ENCODE measurements at regions not wholly inside any gene's neighbourhood (a gene's known extent, or its start where the extent isn't known, plus 50 kb on each side); places are given as distances from the start of the nearest gene placed in this dataset.

DNA sequence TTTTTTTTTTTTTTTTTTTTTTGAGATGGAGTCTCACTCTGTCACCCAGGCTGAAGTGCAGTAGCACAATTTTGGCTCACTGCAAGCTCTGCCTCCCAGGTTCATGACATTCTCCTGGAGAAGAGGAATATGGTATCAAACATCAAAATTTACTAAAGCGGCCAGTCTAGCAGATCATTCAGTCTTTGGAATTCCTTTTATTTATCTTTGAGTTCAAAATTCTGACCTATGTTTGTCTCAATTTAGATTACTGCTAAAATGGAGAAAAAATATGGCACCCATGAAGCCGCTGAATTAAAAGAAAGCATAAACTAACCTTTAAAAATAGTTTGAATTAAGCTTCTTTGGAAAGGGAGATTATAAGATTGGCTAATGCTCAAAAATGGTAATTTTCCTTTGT is 64.5 kb upstream of the EGLN3 start:
- no peak for DNase-seq (ENCODE audit: low read depth)

DNA sequence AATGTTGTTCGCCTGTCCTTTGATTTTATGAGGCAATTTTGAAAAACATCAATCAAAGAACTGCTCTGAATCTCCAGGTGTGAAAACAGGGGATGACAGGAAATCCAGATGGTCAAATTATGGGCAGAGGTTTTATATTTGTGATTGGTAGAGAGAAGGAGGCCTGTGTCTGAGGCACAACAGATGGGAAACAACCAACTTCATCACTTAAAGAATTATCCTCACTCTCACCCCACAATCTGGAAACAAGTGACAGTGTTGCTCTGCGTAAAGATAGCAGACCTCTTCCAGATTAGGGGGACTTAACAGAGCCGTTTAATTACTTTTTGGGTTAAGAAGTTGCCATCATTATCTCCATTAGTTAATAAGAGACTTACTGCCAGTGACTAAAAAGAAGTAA is 64.1 kb upstream of the EGLN3 start:
- no peak for DNase-seq (ENCODE audit: low read depth)

DNA sequence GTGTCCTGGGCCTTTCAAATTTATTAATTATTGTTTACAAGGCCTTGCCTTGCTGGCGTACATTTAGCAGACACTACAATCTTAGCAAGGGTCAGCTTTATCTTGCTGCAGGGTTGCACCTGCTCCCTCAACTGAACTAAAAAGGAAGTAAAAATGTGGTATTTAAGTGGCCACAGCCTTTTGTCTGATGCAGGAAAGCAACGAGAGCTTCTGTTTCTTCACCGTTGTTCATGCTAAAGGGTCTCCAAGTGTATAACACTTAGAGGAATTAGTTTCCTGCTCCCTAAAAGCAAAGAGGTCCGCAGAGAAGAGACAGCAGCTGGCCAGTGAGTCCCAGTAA is 62.8 kb upstream of the EGLN3 start:
- DNase-seq (ENCODE audit: low read depth), result no peak

DNA sequence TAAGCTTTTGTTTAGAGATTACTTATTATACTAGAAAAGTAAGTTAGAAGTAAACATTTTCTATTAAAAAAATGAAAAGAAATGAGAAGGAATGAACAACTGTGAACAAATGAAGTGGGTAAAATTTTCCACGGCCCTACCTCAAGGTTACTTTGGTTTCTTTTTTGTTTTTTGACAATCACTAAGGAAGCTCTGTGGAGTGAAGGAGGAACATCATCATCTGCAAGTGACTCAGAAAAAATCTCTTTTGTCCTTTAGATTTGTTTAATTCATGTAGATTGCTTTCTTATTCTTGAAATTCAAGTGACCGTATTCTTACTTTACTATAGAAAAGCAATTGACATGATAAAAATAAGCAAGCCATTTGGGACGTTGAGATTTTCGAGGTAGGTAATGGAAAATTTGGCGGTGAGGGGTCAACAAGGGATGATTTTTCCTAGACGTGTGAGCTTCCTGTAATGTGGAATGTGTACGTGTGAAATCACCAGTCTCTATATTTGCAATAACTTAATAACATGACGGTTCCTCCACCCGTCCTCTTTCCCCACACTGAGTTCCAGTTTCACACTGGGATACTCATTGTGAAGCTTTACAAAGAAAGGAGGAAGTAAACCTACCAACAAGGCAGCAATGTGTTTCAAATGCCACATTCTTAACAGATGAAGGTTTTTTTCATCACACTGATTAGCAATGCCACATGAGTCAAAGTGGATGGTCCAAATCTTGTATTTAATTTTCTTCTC is 62.3 kb upstream of the EGLN3 start:
- no peak for DNase-seq (ENCODE audit: low read depth)

DNA sequence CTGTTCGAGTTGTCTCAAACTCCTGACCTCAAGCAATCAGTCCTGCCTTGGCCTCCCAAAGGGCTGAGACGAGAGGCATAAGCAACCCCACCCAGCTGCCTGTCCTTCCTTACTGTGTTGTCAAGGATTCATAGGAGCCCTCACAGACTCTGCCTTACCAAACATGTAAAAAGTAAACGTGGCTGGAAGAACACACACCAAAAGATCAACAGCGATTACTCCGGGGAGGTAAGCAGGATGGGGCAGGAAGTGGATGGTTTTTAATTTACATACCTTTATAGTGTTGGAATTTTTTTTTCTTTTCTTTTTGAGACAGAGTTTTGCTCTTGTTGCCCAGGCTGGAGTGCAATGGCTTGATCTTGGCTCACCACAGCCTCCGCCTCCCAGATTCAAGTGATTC is 61.5 kb upstream of the EGLN3 start:
- no peak for DNase-seq (ENCODE audit: low read depth)

DNA sequence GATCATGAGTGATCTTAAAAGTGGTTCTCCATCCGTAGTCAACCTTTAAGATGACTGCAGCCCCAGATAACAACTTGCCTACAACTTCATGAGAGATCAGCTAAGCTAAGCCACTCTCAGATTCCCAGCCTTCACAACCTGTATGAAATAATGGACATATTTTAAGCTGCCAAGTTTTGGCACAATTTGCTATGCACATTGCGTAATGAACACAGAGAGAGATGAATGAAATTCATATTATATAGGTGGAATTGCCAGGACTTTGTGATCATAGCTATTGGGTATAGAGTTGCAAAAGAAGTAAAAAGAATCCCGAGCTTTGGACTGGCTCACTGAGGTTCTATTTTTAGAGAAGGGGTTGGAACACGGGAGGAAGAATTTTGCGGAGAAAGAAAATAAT is 59.1 kb upstream of the EGLN3 start:
- DNase-seq (ENCODE audit: low read depth), result no peak

DNA sequence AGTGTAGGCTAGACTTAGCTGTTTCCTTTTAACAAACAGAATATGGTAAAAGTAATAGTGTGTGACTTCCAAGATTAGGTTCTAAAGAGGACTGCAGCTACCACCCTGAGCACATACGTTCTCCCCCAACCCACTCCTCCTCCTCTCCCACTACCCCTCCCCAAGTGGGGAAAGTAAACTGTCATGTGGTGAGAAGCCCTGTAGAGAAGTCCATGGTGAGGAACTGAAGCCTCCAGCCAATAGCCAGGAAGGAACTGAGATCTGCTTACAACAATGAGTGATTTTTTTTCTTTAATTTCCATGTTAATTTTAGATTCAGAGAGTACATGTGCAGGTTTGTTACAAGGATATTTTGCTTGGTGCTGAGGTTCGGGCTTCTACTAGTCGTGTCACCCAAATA is 57.0 kb upstream of the EGLN3 start:
- DNase-seq (ENCODE audit: low read depth), result no peak

DNA sequence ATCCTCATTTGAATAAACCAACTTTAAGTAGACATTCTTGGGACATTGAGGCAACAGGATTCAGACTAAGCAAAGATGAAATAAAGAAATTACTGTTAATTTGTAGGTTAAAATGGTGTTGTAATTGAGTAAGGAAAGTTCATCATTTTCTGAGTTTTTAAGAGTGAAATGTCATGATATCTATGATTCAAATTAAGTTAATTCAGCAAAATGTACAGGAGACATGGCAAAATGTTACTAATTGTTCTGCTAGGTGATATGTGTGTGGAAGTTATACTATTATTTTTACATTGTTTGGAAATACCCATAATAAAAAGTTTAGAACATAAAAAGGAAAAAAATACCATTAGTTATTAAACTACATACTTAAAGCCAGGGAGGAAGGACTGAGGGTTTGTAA is 55.0 kb upstream of the EGLN3 start:
- DNase-seq (ENCODE audit: low read depth), result no peak

DNA sequence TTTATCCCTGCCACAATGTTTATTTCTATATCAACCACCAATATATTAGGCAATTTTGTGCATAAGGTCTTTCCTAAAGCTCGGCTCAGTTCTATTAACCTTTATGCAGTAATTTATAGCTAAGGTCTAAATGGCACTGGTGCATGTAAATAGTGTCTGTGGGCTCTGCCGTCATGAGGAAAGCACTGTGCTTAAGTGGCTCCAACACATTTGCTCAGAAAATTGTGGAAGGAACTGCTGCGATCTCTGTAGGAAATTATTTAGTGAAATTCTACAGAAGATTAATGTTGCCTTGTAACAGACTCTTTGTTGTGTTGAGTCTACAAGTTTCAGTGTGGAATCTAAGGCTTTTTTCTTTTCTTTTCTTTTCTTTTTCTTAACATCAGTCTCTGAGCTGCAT is 54.0 kb upstream of the EGLN3 start:
- DNase-seq (ENCODE audit: low read depth), result no peak

DNA sequence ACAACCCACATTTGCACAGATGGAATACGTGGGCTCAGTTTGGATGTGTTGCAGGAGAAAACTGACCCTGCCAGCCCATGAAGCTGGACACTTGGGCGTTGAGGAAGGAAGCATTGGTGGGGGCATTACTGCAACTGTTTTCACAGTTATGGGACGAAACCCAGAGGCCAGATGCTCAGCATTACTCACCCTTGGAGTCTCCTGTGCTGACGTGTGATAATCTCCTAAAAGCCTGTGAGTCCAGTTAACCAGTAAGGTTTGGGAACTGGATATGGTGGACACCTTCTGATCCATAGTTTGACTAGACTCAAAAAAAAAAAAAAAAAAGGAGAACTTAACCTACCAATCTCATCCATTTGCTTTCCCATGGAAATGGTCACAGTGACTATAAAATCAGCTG is 52.8 kb upstream of the EGLN3 start:
- DNase-seq (ENCODE audit: low read depth), result no peak

DNA sequence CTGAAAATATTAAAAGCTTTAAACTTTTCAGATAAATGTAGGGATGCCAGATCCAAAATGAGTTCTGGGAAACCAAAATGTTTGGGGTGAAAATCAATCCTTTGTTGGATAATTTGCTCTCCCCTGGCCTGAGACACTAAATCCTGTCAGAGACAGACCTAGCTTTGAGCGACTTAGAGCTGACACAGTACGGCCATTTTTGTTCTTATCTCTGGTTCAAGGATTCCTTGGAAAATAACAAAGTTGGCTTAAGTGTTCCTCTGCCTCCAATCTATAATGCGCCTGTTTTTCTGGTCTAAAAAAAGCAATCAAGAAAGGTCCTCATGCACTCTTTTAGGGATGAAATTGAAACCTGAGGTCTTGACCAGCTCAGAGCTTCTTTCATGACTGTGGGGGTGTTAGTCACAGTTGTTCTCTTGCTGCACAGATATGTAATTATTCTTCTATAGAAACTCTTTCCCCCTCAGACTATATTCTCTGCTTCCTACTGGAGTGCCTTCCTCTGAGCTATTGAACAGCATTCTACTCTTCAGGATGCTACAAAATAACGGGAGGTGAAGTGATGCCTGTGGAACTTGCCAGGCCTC is 52.3 kb upstream of the EGLN3 start:
- DNase-seq (ENCODE audit: low read depth), result no peak

Measured in ELR (cell line).